ENCODE measurements at regions not wholly inside any gene's neighbourhood (a gene's known extent, or its start where the extent isn't known, plus 50 kb on each side); places are given as distances from the start of the nearest gene placed in this dataset.

DNA sequence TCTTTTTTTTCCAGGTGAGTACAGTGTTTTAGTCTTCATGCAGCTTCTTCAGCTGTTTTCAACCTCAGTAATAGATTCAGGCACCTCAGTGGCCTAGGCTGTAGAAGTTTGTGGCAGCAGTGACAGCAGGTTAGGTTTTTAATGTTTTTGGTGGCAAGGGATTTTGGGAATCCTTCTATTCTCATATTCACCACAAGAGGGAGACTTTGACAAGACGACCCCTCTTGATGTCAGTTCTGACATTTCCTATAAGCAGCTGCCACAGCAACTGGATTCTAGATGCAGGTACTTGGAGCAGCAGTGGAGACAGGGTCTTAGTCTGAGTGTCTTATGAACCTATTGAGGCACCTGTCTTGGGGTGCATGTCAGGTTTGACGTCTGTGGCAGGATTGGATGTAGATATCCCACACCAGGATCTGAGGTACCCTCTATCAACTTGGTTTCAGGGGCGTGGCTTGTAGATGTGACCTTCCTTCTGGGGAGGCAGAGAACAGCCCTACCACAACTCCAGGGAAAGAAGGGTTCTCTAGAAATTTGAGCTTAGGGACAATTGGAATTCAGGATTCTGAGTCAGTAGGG, 1104.2 kb upstream of the TMPRSS15 start:
- no peak overlapping the region for H3K27ac ChIP-seq (ENCODE audit: low read length)
- no peak for DNase-seq
- no peak overlapping the region for H3K9ac ChIP-seq (ENCODE audit: low read depth, low read length)
- H3K4me1 ChIP-seq (ENCODE audit: insufficient read depth, low read length), result no peaks in the 10 kb centered on the region
- no peaks in the 10 kb centered on the region for H3K27me3 ChIP-seq (ENCODE audit: insufficient read depth, low read length, poor library complexity)
- no peak overlapping the region for H2AFZ ChIP-seq (ENCODE audit: low read depth, low read length)
- TF ChIP-seq, protein P1, sequence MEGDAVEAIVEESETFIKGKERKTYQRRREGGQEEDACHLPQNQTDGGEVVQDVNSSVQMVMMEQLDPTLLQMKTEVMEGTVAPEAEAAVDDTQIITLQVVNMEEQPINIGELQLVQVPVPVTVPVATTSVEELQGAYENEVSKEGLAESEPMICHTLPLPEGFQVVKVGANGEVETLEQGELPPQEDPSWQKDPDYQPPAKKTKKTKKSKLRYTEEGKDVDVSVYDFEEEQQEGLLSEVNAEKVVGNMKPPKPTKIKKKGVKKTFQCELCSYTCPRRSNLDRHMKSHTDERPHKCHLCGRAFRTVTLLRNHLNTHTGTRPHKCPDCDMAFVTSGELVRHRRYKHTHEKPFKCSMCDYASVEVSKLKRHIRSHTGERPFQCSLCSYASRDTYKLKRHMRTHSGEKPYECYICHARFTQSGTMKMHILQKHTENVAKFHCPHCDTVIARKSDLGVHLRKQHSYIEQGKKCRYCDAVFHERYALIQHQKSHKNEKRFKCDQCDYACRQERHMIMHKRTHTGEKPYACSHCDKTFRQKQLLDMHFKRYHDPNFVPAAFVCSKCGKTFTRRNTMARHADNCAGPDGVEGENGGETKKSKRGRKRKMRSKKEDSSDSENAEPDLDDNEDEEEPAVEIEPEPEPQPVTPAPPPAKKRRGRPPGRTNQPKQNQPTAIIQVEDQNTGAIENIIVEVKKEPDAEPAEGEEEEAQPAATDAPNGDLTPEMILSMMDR (IDR thresholded peaks at IDR 0.05; ENCODE audit: borderline replicate concordance, extremely low read depth, low read length, poor library complexity, severe bottlenecking), result peak; percentile 43
- no peak for TF ChIP-seq EZH2 (IDR thresholded peaks at IDR 0.05; ENCODE audit: borderline replicate concordance, low read depth, low read length, severe bottlenecking)
- ATAC-seq (ENCODE audit: insufficient read depth, low read depth), result no peak
- H3K79me2 ChIP-seq (ENCODE audit: insufficient read depth, low read length), result no peaks in the 10 kb centered on the region
- no peak overlapping the region for H3K4me3 ChIP-seq (ENCODE audit: low read depth in 1 of 2, low read length in 2 of 2)
- no peaks in the 10 kb centered on the region for H3K36me3 ChIP-seq (ENCODE audit: insufficient read depth, low read length)
- H3K9me3 ChIP-seq (ENCODE audit: insufficient read depth, low read length, severe bottlenecking), result no peaks in the 10 kb centered on the region
- no peak overlapping the region for H3K4me2 ChIP-seq (ENCODE audit: insufficient read depth, low read length)
- no peaks in the 10 kb centered on the region for H4K20me1 ChIP-seq (ENCODE audit: insufficient read depth, low read length)

- Histone ChIP-seq H3K4me1 (ENCODE audit: insufficient read depth, low read length) (no peaks in the 10 kb centered on the region), H4K20me1 (ENCODE audit: insufficient read depth, low read length) (no peaks in the 10 kb centered on the region), H3K4me2 (ENCODE audit: insufficient read depth, low read length) (no peak overlapping the region), H3K36me3 (ENCODE audit: insufficient read depth, low read length) (no peaks in the 10 kb centered on the region), H3K9me3 (ENCODE audit: insufficient read depth, low read length, severe bottlenecking) (no peaks in the 10 kb centered on the region), H2AFZ (ENCODE audit: low read depth, low read length) (no peak overlapping the region), H3K9ac (ENCODE audit: low read depth, low read length) (no peak overlapping the region), H3K4me3 (ENCODE audit: low read depth in 1 of 2, low read length in 2 of 2) (no peak overlapping the region), H3K79me2 (ENCODE audit: insufficient read depth, low read length) (no peaks in the 10 kb centered on the region), H3K27ac (ENCODE audit: low read length) (no peak overlapping the region), H3K27me3 (ENCODE audit: insufficient read depth, low read length, poor library complexity) (no peaks in the 10 kb centered on the region)
- ATAC-seq (ENCODE audit: insufficient read depth, low read depth) (no peak), DNase-seq (no peak)
- TF ChIP-seq, protein P1 (IDR thresholded peaks at IDR 0.05; ENCODE audit: borderline replicate concordance, extremely low read depth, low read length, poor library complexity, severe bottlenecking), result no peak
- TF ChIP-seq EZH2 (IDR thresholded peaks at IDR 0.05; ENCODE audit: borderline replicate concordance, low read depth, low read length, severe bottlenecking), result no peak
Measured at GRCh38 chr21:19508442-19508841, 1104.9 kb upstream of the TMPRSS15 start.

DNA sequence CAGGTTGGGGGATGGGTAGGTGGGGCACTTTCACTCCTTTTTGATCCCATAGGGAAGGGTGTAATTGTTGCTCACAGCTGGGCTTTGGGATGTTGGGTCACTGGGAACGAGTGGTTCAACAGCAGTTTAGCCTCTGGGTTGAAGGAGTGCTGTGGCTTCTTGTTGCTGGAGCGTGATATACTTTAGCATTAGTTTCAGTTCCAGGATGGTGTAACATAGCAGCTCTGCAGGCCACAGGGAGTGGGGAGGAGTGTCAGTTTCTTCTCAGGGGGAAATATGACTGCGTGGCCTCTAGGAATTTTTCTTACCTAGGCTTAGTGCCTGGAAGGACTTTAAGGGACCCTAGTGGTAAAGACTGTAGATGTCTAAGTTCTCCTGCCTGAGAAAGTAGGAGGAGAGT, 1105.3 kb upstream of the TMPRSS15 start:
- Histone ChIP-seq H3K27me3 (ENCODE audit: insufficient read depth, low read length, poor library complexity) (no peaks in the 10 kb centered on the region), H4K20me1 (ENCODE audit: insufficient read depth, low read length) (no peaks in the 10 kb centered on the region), H3K4me2 (ENCODE audit: insufficient read depth, low read length) (no peak overlapping the region), H3K36me3 (ENCODE audit: insufficient read depth, low read length) (no peaks in the 10 kb centered on the region), H2AFZ (ENCODE audit: low read depth, low read length) (no peak overlapping the region), H3K4me1 (ENCODE audit: insufficient read depth, low read length) (no peaks in the 10 kb centered on the region), H3K9me3 (ENCODE audit: insufficient read depth, low read length, severe bottlenecking) (no peaks in the 10 kb centered on the region), H3K27ac (ENCODE audit: low read length) (no peak overlapping the region), H3K4me3 (ENCODE audit: low read depth in 1 of 2, low read length in 2 of 2) (no peak overlapping the region), H3K79me2 (ENCODE audit: insufficient read depth, low read length) (no peaks in the 10 kb centered on the region), H3K9ac (ENCODE audit: low read depth, low read length) (no peak overlapping the region)
- no peak for TF ChIP-seq EZH2 (IDR thresholded peaks at IDR 0.05; ENCODE audit: borderline replicate concordance, low read depth, low read length, severe bottlenecking)
- TF ChIP-seq, protein P1 (IDR thresholded peaks at IDR 0.05; ENCODE audit: borderline replicate concordance, extremely low read depth, low read length, poor library complexity, severe bottlenecking), result no peak
- DNase-seq (no peak), ATAC-seq (ENCODE audit: insufficient read depth, low read depth) (no peak)

- TF ChIP-seq, protein P1 (IDR thresholded peaks at IDR 0.05; ENCODE audit: borderline replicate concordance, extremely low read depth, low read length, poor library complexity, severe bottlenecking), result no peak
- TF ChIP-seq EZH2 (IDR thresholded peaks at IDR 0.05; ENCODE audit: borderline replicate concordance, low read depth, low read length, severe bottlenecking), result no peak
- no peaks in the 10 kb centered on the region for H4K20me1 ChIP-seq (ENCODE audit: insufficient read depth, low read length)
- H3K27ac ChIP-seq (ENCODE audit: low read length), result no peak overlapping the region
- H3K27me3 ChIP-seq (ENCODE audit: insufficient read depth, low read length, poor library complexity), result no peaks in the 10 kb centered on the region
- no peak for ATAC-seq (ENCODE audit: insufficient read depth, low read depth)
- no peak overlapping the region for H3K4me2 ChIP-seq (ENCODE audit: insufficient read depth, low read length)
- no peak overlapping the region for H2AFZ ChIP-seq (ENCODE audit: low read depth, low read length)
- H3K4me1 ChIP-seq (ENCODE audit: insufficient read depth, low read length), result no peaks in the 10 kb centered on the region
- H3K4me3 ChIP-seq (ENCODE audit: low read depth in 1 of 2, low read length in 2 of 2), result no peak overlapping the region
- H3K9me3 ChIP-seq (ENCODE audit: insufficient read depth, low read length, severe bottlenecking), result no peaks in the 10 kb centered on the region
- no peak overlapping the region for H3K9ac ChIP-seq (ENCODE audit: low read depth, low read length)
- no peak for DNase-seq
- no peaks in the 10 kb centered on the region for H3K79me2 ChIP-seq (ENCODE audit: insufficient read depth, low read length)
- no peaks in the 10 kb centered on the region for H3K36me3 ChIP-seq (ENCODE audit: insufficient read depth, low read length)
Measured at GRCh38 chr21:19510057-19510456, 1106.5 kb upstream of the TMPRSS15 start.

All from DND-41 (cell line).